Natural killer cell treated with Interleukin-12 subunit alpha and Interleukin-12 subunit beta and Interleukin-15 and Interleukin-18, amount 100 ng/mL, for 72 hours (primary cell): ENCODE measurements at regions not wholly inside any gene's neighbourhood (a gene's known extent, or its start where the extent isn't known, plus 50 kb on each side); places are given as distances from the start of the nearest gene placed in this dataset.
"Not testable (repeated sequence)": the region's sequence is repeated elsewhere in the genome, so short reads cannot be mapped to it uniquely, and the experiment has no call there.

Experiments used
- ATAC-seq, 2 donors: fragments of 150-1000 bp; cut with Tn5 transposase in 1 of 2; sonication (Bioruptor Pico), chemical (Tn5 transposase) in 1 of 2; 2 replicates each; pipeline ENCODE4 v1.10.0; 2021
- DNase-seq: peaks from one replicate; pipeline ENCODE4 v3.0.0; 2022; ENCODE audit warnings: low spot score
- H3K27ac Mint-ChIP-seq, 2 donors: 1 replicate in 1 of 2; 2 replicates in 1 of 2; pipeline ENCODE4 v1.8.0; 2022; ENCODE audit warnings: mixed read lengths in 2 of 2, mild to moderate bottlenecking in 1 of 2, moderate library complexity in 1 of 2
- H3K27me3 Mint-ChIP-seq, 2 donors: 1 replicate in 1 of 2; 2 replicates in 1 of 2; pipeline ENCODE4 v1.8.0; 2022; ENCODE audit warnings: mixed read lengths in 2 of 2
- H3K36me3 Mint-ChIP-seq: one replicate; pipeline ENCODE4 v1.8.0; 2022; ENCODE audit warnings: mixed read lengths
- H3K4me1 Mint-ChIP-seq, 2 donors: 1 replicate in 1 of 2; 2 replicates in 1 of 2; pipeline ENCODE4 v1.8.0; 2022; ENCODE audit warnings: low read depth in 2 of 2, mixed read lengths in 2 of 2, mild to moderate bottlenecking in 1 of 2
- H3K4me3 Mint-ChIP-seq: one replicate; pipeline ENCODE4 v1.8.0; 2022; ENCODE audit warnings: mixed read lengths
- H3K9me3 Mint-ChIP-seq: 2 replicates; pipeline ENCODE4 v1.8.0; 2022; ENCODE audit warnings: mixed read lengths

GRCh38 chr2:14761118-14761517 is 128.6 kb downstream of the LRATD1 start:
- ATAC-seq (no peak), DNase-seq (no peak)
- Mint-ChIP-seq H3K36me3 (no peaks in the 10 kb centered on the region), H3K4me3 (no peak overlapping the region), H3K27me3 (no peaks in the 10 kb centered on the region), H3K4me1 (no peaks in the 10 kb centered on the region), H3K9me3 (peaks cover 5% of the 10 kb centered on the region), H3K27ac (no peak overlapping the region)

GRCh38 chr2:14773696-14774095 is 141.2 kb downstream of the LRATD1 start:
- ATAC-seq (no peak), DNase-seq (no peak)
- Mint-ChIP-seq H3K4me1 (no peaks in the 10 kb centered on the region), H3K9me3 (peaks cover 8% of the 10 kb centered on the region), H3K36me3 (no peaks in the 10 kb centered on the region), H3K27me3 (no peaks in the 10 kb centered on the region), H3K4me3 (no peak overlapping the region), H3K27ac (no peak overlapping the region)

- no peaks in the 10 kb centered on the region for H3K27me3 Mint-ChIP-seq
- DNase-seq = no peak
- H3K9me3 Mint-ChIP-seq = peaks cover 4% of the 10 kb centered on the region
- no peak for ATAC-seq
- no peaks in the 10 kb centered on the region for H3K4me1 Mint-ChIP-seq
- no peak overlapping the region for H3K4me3 Mint-ChIP-seq
- no peaks in the 10 kb centered on the region for H3K36me3 Mint-ChIP-seq
- H3K27ac Mint-ChIP-seq = no peak overlapping the region
Measured at GRCh38 chr2:14774436-14774968, 142.0 kb downstream of the LRATD1 start.

GRCh38 chr2:14776216-14776615 is 143.7 kb downstream of the LRATD1 start:
- ATAC-seq (no peak), DNase-seq (no peak)
- H3K4me3 Mint-ChIP-seq = no peak overlapping the region
- H3K36me3 Mint-ChIP-seq = no peaks in the 10 kb centered on the region
- no peak overlapping the region for H3K27ac Mint-ChIP-seq
- H3K27me3 Mint-ChIP-seq = no peaks in the 10 kb centered on the region
- H3K9me3 Mint-ChIP-seq = peaks cover 4% of the 10 kb centered on the region
- H3K4me1 Mint-ChIP-seq = no peaks in the 10 kb centered on the region

- ATAC-seq (no peak), DNase-seq (no peak)
- Mint-ChIP-seq H3K27ac (no peak overlapping the region), H3K9me3 (peaks cover 6% of the 10 kb centered on the region), H3K4me3 (no peak overlapping the region), H3K36me3 (no peaks in the 10 kb centered on the region), H3K27me3 (no peaks in the 10 kb centered on the region), H3K4me1 (no peaks in the 10 kb centered on the region)
Measured at GRCh38 chr2:14778015-14778414, 145.5 kb downstream of the LRATD1 start.

GRCh38 chr2:14779252-14779651 is 146.7 kb downstream of the LRATD1 start:
- Mint-ChIP-seq H3K4me1 (no peaks in the 10 kb centered on the region), H3K27ac (no peak overlapping the region), H3K9me3 (peaks cover 6% of the 10 kb centered on the region), H3K27me3 (no peaks in the 10 kb centered on the region), H3K4me3 (no peak overlapping the region), H3K36me3 (no peaks in the 10 kb centered on the region)
- no peak for ATAC-seq
- no peak for DNase-seq

GRCh38 chr2:14781142-14781541 is 148.6 kb downstream of the LRATD1 start:
- ATAC-seq (no peak), DNase-seq (no peak)
- Mint-ChIP-seq H3K9me3 (peaks cover 6% of the 10 kb centered on the region), H3K27ac (no peak overlapping the region), H3K4me3 (no peak overlapping the region), H3K4me1 (no peaks in the 10 kb centered on the region), H3K36me3 (peaks cover under 1% of the 10 kb centered on the region), H3K27me3 (no peaks in the 10 kb centered on the region)

GRCh38 chr2:14788814-14789213 is 156.3 kb downstream of the LRATD1 start:
- not testable (repeated sequence) for ATAC-seq, H3K27me3 Mint-ChIP-seq, DNase-seq, H3K4me1 Mint-ChIP-seq, H3K4me3 Mint-ChIP-seq, H3K36me3 Mint-ChIP-seq, H3K27ac Mint-ChIP-seq
- peaks cover 12% of the 10 kb centered on the region for H3K9me3 Mint-ChIP-seq

- Mint-ChIP-seq H3K27me3 (no peaks in the 10 kb centered on the region), H3K4me3 (no peak overlapping the region), H3K36me3 (peaks cover 10% of the 10 kb centered on the region), H3K4me1 (no peaks in the 10 kb centered on the region), H3K27ac (no peak overlapping the region), H3K9me3 (peaks cover 12% of the 10 kb centered on the region)
- no peak for ATAC-seq
- no peak for DNase-seq
Measured at GRCh38 chr2:14790041-14790640, 157.6 kb downstream of the LRATD1 start.

GRCh38 chr2:14803994-14804393 is 171.5 kb downstream of the LRATD1 start:
- ATAC-seq (no peak), DNase-seq (no peak)
- H3K4me1 Mint-ChIP-seq = no peaks in the 10 kb centered on the region
- no peaks in the 10 kb centered on the region for H3K36me3 Mint-ChIP-seq
- H3K9me3 Mint-ChIP-seq = peaks cover 11% of the 10 kb centered on the region
- H3K27me3 Mint-ChIP-seq = no peaks in the 10 kb centered on the region
- no peak overlapping the region for H3K27ac Mint-ChIP-seq
- H3K4me3 Mint-ChIP-seq = no peak overlapping the region

GRCh38 chr2:14804902-14805301 is 172.4 kb downstream of the LRATD1 start:
- ATAC-seq (no peak), DNase-seq (no peak)
- H3K27ac Mint-ChIP-seq = no peak overlapping the region
- H3K36me3 Mint-ChIP-seq = no peaks in the 10 kb centered on the region
- H3K4me1 Mint-ChIP-seq = no peaks in the 10 kb centered on the region
- no peaks in the 10 kb centered on the region for H3K27me3 Mint-ChIP-seq
- H3K9me3 Mint-ChIP-seq = peaks cover 12% of the 10 kb centered on the region
- H3K4me3 Mint-ChIP-seq = no peak overlapping the region

GRCh38 chr2:14806613-14807012 is 174.1 kb downstream of the LRATD1 start:
- ATAC-seq (no peak), DNase-seq (no peak)
- H3K36me3 Mint-ChIP-seq = no peaks in the 10 kb centered on the region
- peaks cover 15% of the 10 kb centered on the region for H3K9me3 Mint-ChIP-seq
- no peak overlapping the region for H3K27ac Mint-ChIP-seq
- H3K4me3 Mint-ChIP-seq = no peak overlapping the region
- no peaks in the 10 kb centered on the region for H3K27me3 Mint-ChIP-seq
- no peaks in the 10 kb centered on the region for H3K4me1 Mint-ChIP-seq

- Mint-ChIP-seq H3K27me3 (no peaks in the 10 kb centered on the region), H3K4me1 (no peaks in the 10 kb centered on the region), H3K36me3 (no peaks in the 10 kb centered on the region), H3K9me3 (peaks cover 27% of the 10 kb centered on the region), H3K4me3 (no peak overlapping the region), H3K27ac (no peak overlapping the region)
- DNase-seq (no peak), ATAC-seq (no peak)
Measured at GRCh38 chr2:14815201-14815600, 182.7 kb downstream of the LRATD1 start.

GRCh38 chr2:14816069-14817060 is 183.8 kb downstream of the LRATD1 start:
- no peaks in the 10 kb centered on the region for H3K27me3 Mint-ChIP-seq
- H3K27ac Mint-ChIP-seq = no peak overlapping the region
- H3K36me3 Mint-ChIP-seq = no peaks in the 10 kb centered on the region
- no peak overlapping the region for H3K4me3 Mint-ChIP-seq
- no peak for DNase-seq
- no peak for ATAC-seq
- peaks cover 29% of the 10 kb centered on the region for H3K9me3 Mint-ChIP-seq
- no peaks in the 10 kb centered on the region for H3K4me1 Mint-ChIP-seq
